ENCODE measurements at regions not wholly inside any gene's neighbourhood (a gene's known extent, or its start where the extent isn't known, plus 50 kb on each side); places are given as distances from the start of the nearest gene placed in this dataset.

DNA sequence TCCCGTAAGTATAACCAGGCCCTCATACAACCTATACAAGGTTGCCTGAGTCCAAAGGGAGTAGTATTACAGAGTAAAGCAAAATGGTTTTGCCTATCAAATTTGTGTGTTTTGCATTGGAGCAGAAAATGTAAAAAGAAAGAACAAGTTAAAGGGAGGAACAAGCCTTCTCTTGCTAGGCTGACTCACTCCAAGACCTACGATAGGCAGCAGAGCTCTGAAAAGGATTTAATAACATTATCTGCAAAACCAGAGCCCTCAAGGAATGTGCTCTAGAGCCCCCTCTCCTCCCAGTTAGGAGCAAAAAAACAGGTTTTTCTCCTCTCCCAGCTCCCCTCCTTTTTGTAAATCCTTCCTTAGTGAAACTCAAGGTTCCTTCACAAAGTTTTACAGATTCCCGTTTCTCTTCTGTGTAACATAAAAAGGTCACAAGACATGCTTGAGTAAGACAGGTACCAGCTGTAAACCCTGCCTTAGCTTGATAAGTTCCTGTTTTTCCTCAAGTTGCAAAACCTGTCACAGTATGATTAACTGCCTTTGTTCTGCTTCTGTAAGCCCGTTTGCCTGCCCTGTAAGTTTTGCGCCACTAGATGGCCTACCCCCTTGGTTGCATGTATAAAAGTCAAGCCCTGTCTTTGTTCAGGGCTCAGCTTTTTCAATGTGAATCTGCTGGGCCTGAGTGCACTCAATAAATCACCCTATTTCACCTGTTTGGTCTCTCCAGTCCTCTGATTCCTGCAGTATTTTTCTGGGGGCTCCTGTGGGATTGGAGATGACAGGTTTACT is 498.2 kb downstream of the KCNA4 start:
- ATAC-seq, result no peak
- DNase-seq, result no peak
- no peaks in the 10 kb centered on the region for H3K27me3 ChIP-seq
- TF ChIP-seq POLR2A (IDR thresholded peaks at IDR 0.05), result no peak
- TF ChIP-seq, protein P1, sequence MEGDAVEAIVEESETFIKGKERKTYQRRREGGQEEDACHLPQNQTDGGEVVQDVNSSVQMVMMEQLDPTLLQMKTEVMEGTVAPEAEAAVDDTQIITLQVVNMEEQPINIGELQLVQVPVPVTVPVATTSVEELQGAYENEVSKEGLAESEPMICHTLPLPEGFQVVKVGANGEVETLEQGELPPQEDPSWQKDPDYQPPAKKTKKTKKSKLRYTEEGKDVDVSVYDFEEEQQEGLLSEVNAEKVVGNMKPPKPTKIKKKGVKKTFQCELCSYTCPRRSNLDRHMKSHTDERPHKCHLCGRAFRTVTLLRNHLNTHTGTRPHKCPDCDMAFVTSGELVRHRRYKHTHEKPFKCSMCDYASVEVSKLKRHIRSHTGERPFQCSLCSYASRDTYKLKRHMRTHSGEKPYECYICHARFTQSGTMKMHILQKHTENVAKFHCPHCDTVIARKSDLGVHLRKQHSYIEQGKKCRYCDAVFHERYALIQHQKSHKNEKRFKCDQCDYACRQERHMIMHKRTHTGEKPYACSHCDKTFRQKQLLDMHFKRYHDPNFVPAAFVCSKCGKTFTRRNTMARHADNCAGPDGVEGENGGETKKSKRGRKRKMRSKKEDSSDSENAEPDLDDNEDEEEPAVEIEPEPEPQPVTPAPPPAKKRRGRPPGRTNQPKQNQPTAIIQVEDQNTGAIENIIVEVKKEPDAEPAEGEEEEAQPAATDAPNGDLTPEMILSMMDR (IDR thresholded peaks at IDR 0.05 in 4 of 5, conservative IDR thresholded peaks at IDR 0.05 in 1 of 5), result no peak
- intact Hi-C loops (cut with DNase I; ENCODE audit: low total_unique reads), result no loop called here
- H3K4me1 ChIP-seq, result no peaks in the 10 kb centered on the region
- no peak overlapping the region for H3K27ac ChIP-seq
- no peaks in the 10 kb centered on the region for H3K9me3 ChIP-seq
- H3K36me3 ChIP-seq, result no peaks in the 10 kb centered on the region
- in situ Hi-C loops (cut with MboI; ENCODE audit: low sequenced_read_pairs in 4 of 4), result no loop called here
- no peak overlapping the region for H3K4me3 ChIP-seq

DNA sequence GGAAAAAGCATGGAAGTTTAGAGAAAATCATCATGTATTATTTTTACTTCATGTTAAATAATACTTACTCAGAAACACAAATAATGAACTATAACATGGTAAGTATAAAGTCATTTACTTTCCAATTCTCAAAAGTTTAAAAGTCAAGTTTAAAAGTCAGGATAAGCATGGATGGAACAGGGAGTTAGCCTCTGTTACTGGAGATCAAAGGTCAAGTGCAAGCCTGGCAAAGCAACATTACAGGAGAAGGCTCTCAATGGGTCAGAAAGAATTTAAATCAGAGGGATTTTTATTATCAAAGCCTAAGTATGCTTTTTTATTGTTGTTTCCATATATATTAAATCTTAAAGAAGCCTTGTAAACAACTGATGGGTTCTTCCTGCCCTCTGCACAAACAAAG is 505.4 kb downstream of the KCNA4 start:
- no peak for TF ChIP-seq POLR2A (IDR thresholded peaks at IDR 0.05)
- TF ChIP-seq, protein P1 (IDR thresholded peaks at IDR 0.05 in 4 of 5, conservative IDR thresholded peaks at IDR 0.05 in 1 of 5), result no peak
- Histone ChIP-seq H3K27me3 (no peaks in the 10 kb centered on the region), H3K36me3 (no peaks in the 10 kb centered on the region), H3K9me3 (no peaks in the 10 kb centered on the region), H3K27ac (no peak overlapping the region), H3K4me3 (no peak overlapping the region), H3K4me1 (no peaks in the 10 kb centered on the region)
- no peak for DNase-seq
- no peak for ATAC-seq
- in situ Hi-C loops (cut with MboI; ENCODE audit: low sequenced_read_pairs in 4 of 4), result no loop called here
- intact Hi-C loops (cut with DNase I; ENCODE audit: low total_unique reads), result no loop called here

DNA sequence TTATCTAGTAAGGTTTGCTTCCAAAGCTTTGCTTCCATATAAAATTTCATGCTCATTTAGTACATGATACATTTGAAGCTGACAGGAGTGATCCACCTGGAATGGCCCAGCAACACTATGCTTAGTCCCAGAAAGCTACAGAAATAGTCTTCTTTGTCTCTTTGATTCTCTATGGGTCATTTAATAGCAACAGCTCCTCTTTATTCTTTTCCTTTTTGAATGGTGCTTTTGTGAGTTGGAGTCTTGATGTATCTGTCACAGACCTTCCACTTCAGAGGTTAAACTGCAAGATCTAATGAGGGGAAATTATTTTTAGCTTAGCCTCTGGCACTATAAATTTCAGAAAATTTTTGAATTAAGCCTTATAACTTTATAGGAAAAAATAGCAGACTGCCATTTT is 509.5 kb downstream of the KCNA4 start:
- Histone ChIP-seq H3K27ac (no peak overlapping the region), H3K27me3 (no peaks in the 10 kb centered on the region), H3K4me1 (no peaks in the 10 kb centered on the region), H3K36me3 (no peaks in the 10 kb centered on the region), H3K9me3 (no peaks in the 10 kb centered on the region), H3K4me3 (no peak overlapping the region)
- TF ChIP-seq, protein P1 (IDR thresholded peaks at IDR 0.05 in 4 of 5, conservative IDR thresholded peaks at IDR 0.05 in 1 of 5), result no peak
- no peak for TF ChIP-seq POLR2A (IDR thresholded peaks at IDR 0.05)
- ATAC-seq (no peak), DNase-seq (no peak)
- in situ Hi-C loops (cut with MboI; ENCODE audit: low sequenced_read_pairs in 4 of 4) (no loop called here), intact Hi-C loops (cut with DNase I; ENCODE audit: low total_unique reads) (no loop called here)

DNA sequence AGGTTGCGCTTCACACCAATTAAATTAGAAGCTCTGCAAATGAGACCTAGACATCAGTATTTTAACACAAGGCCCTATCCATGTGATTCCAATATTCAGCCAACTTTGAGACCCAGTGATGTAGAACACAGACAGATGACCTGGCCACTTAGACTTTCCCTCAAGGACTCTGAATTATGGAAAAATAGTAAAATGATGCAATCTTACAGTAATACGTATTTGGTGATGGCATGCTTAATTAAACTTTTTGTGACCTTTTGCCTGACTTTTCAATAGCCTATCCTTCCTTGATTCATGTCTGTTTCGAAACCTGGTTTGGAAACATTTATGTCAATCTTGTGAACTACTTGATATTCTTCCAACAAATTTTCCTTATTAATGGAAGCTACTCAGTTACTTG is 521.2 kb downstream of the KCNA4 start:
- Histone ChIP-seq H3K4me3 (no peak overlapping the region), H3K9me3 (no peaks in the 10 kb centered on the region), H3K27ac (no peak overlapping the region), H3K27me3 (no peaks in the 10 kb centered on the region), H3K36me3 (no peaks in the 10 kb centered on the region), H3K4me1 (no peaks in the 10 kb centered on the region)
- in situ Hi-C loops (cut with MboI; ENCODE audit: low sequenced_read_pairs in 4 of 4) (no loop called here), intact Hi-C loops (cut with DNase I; ENCODE audit: low total_unique reads) (no loop called here)
- no peak for TF ChIP-seq POLR2A (IDR thresholded peaks at IDR 0.05)
- TF ChIP-seq, protein P1 (IDR thresholded peaks at IDR 0.05 in 4 of 5, conservative IDR thresholded peaks at IDR 0.05 in 1 of 5), result no peak
- no peak for DNase-seq
- no peak for ATAC-seq

DNA sequence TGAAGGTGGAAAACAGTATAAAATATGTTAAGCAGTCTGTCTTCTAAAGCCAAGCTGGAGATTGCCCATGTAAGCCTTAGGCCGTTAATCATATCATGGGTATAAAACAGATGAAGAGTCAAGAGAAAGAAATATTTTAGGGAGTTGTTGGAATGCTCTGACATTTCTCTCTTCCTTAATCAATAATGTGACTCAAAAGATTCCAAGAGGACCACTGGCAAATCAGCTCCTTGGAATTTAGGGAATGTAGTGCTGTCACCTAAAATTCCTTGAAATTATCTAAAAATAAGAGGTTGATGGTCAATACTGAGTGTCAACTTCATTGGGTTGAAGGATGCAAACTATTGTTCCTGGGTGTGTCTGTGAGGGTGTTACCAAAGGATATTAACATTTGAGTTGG is 525.9 kb downstream of the KCNA4 start:
- H3K4me3 ChIP-seq, result no peak overlapping the region
- ATAC-seq (no peak), DNase-seq (no peak)
- no peak overlapping the region for H3K27ac ChIP-seq
- intact Hi-C loops (cut with DNase I; ENCODE audit: low total_unique reads) (no loop called here), in situ Hi-C loops (cut with MboI; ENCODE audit: low sequenced_read_pairs in 4 of 4) (no loop called here)
- no peaks in the 10 kb centered on the region for H3K36me3 ChIP-seq
- TF ChIP-seq, protein P1 (IDR thresholded peaks at IDR 0.05 in 4 of 5, conservative IDR thresholded peaks at IDR 0.05 in 1 of 5), result no peak
- no peak for TF ChIP-seq POLR2A (IDR thresholded peaks at IDR 0.05)
- H3K4me1 ChIP-seq, result no peaks in the 10 kb centered on the region
- H3K27me3 ChIP-seq, result no peaks in the 10 kb centered on the region
- no peaks in the 10 kb centered on the region for H3K9me3 ChIP-seq
